ENCODE measurements at regions not wholly inside any gene's neighbourhood (a gene's known extent, or its start where the extent isn't known, plus 50 kb on each side); places are given as distances from the start of the nearest gene placed in this dataset.

DNA sequence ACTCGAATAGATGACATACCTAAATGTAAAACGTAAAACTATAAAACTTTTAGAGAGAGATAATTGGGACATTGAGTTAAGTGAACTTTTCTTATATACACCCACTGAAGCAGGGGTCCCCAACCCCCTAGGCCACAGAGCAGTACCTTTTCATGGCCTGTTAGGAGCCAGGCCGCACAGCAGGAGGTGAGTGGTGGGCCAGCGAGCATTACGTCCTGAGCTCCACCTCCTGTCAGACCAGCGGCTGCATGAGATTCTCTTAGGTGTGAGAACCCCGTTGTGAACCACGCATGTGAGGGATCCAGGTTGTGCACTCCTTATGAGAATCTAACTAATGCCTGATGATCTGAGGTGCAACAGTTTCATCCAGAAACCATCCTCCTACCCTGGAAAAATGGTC, 114.8 kb downstream of the HMX1 start:
- TF ChIP-seq, protein P1, sequence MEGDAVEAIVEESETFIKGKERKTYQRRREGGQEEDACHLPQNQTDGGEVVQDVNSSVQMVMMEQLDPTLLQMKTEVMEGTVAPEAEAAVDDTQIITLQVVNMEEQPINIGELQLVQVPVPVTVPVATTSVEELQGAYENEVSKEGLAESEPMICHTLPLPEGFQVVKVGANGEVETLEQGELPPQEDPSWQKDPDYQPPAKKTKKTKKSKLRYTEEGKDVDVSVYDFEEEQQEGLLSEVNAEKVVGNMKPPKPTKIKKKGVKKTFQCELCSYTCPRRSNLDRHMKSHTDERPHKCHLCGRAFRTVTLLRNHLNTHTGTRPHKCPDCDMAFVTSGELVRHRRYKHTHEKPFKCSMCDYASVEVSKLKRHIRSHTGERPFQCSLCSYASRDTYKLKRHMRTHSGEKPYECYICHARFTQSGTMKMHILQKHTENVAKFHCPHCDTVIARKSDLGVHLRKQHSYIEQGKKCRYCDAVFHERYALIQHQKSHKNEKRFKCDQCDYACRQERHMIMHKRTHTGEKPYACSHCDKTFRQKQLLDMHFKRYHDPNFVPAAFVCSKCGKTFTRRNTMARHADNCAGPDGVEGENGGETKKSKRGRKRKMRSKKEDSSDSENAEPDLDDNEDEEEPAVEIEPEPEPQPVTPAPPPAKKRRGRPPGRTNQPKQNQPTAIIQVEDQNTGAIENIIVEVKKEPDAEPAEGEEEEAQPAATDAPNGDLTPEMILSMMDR (IDR thresholded peaks at IDR 0.05): no peak
- TF ChIP-seq POLR2A (IDR thresholded peaks at IDR 0.05): no peak
